22Rv1 (cell line): ENCODE measurements at regions not wholly inside any gene's neighbourhood (a gene's known extent, or its start where the extent isn't known, plus 50 kb on each side); places are given as distances from the start of the nearest gene placed in this dataset.

ENCODE experiments used
- H3K27ac ChIP-seq: fragments of 450-650 bp; 2 replicates; pipeline ENCODE4 v1.5.1; 2017
- CTCF ChIP-seq: fragments of 450-650 bp; IDR thresholded peaks from 2 replicates; pipeline ENCODE4 v1.5.1; 2017; ENCODE audit warnings: mild to moderate bottlenecking
- ZFX ChIP-seq: fragments of 450-650 bp; IDR thresholded peaks from 2 replicates; pipeline ENCODE4 v1.6.1; 2017; ENCODE audit warnings: antibody characterized with exemption, borderline replicate concordance

DNA sequence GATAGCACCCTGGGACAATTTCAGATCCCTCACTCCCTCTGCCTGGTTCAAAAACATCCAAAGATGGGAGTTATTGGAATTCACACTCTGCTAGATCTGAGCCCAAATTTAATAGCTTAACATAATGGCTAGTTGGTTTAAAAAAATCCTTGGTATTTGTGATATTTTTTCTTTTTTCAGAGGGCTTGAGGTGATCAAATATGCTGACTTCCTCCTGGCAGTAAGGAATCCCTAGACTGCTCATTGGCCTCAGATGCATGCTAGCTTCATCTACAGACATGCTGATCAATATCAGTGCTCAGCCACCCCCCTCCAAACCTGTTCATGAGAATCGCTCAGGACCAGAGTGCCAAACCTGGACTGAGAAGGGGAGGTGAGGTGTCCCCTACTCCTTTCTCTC lies 74.7 kb upstream of the PLPP4 start:
- TF ChIP-seq ZFX, result no peak
- TF ChIP-seq CTCF, result no peak
- H3K27ac ChIP-seq, result no peak overlapping the region

GRCh38 chr10:120385992-120386391 lies 71.0 kb upstream of the PLPP4 start:
- TF ChIP-seq ZFX, result no peak
- no peak for TF ChIP-seq CTCF
- no peak overlapping the region for H3K27ac ChIP-seq

- H3K27ac ChIP-seq, result no peak overlapping the region
- no peak for TF ChIP-seq ZFX
- no peak for TF ChIP-seq CTCF
Observed at GRCh38 chr10:120386896-120387295, 70.1 kb upstream of the PLPP4 start.

DNA sequence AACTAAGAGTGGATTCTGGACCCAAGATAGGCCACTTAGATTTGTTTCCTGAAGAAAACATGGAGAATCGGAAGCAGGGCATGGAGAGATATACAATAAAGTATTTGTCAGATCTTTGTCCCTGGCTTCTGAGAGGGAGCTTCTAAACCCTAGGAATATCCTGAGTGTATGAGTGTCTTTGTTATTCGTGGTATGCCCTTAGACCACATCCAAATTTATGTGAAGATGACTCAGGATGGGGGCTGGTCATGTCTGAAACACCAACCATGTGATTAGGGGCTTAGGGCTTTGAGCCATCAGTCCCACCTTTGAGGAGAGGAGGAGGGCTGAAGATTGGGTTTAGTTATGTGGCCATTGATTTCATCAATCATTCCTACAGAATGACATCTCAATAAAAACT lies 69.7 kb upstream of the PLPP4 start:
- no peak overlapping the region for H3K27ac ChIP-seq
- TF ChIP-seq ZFX (no peak), CTCF (no peak)

DNA sequence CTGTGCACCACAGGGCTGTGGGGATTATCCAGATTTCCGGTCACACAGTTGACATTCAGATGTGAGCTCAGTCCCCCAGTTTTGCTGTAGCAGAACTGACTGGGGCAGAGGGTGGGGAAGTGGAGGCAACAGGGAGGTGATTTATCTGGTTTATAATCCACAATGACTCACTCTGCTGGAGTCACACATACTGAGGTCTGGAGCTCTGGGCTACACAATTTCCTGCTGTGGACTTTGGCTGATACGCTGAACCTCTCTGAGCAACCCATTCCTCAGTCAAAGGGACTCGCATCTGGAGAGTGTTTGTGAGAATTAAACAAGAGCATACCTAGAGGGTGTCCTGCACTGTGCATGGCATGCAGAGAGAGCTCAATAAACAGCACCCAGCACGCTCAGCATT lies 64.8 kb upstream of the PLPP4 start:
- TF ChIP-seq ZFX (no peak), CTCF (no peak)
- no peak overlapping the region for H3K27ac ChIP-seq

DNA sequence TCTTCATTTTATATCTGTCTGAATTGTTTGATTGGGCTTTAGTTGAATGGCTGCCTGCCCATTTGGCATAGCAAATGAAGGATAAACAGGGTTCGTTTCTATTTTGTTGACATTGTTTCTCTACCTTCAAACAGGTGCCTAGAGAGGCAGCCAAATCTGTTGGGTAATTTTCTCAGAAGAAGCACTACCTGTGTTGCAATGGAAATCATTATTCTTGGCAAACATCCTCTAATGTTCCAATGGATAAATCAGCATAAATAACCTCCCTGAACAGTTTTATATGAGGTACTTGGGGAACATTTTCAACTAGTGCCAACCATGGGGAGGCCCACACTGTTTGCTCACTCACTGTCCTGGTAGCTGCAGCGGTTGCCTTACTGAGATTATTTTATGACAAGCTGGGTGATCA lies 64.4 kb upstream of the PLPP4 start:
- H3K27ac ChIP-seq, result no peak overlapping the region
- no peak for TF ChIP-seq ZFX
- TF ChIP-seq CTCF, result no peak

DNA sequence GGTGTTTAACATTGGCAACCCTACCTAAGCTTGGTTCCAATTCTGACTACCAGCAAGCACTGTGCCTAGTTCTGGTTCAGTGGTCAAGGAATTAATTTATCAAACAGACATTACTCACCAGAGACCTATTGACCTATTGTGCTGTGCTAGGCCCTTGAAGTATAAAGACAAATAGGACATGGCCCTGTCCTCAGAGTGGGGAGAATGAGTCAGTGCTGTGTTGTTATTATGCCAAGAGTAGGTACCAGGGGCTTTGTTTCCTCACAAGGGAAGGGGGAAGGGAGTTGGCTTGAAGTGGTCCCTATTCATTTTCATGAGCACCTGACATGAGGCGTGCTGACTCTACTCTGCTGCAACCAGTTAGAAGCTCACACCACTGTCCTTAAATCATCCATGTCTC lies 62.6 kb upstream of the PLPP4 start:
- no peak overlapping the region for H3K27ac ChIP-seq
- no peak for TF ChIP-seq ZFX
- no peak for TF ChIP-seq CTCF
